A172 (cell line): ENCODE measurements at regions not wholly inside any gene's neighbourhood (a gene's known extent, or its start where the extent isn't known, plus 50 kb on each side); places are given as distances from the start of the nearest gene placed in this dataset.
"Not testable (repeated sequence)": the region's sequence is repeated elsewhere in the genome, so short reads cannot be mapped to it uniquely, and the experiment has no call there.

Source experiments
- DNase-seq: peaks from one replicate; pipeline ENCODE4 v3.0.0-alpha.2; 2015; ENCODE audit warnings: low spot score

- no peak for DNase-seq
Measured at GRCh38 chr3:33919312-33920120, 121.1 kb downstream of the PDCD6IP start.

GRCh38 chr3:33920511-33920910, 122.1 kb downstream of the PDCD6IP start:
- no peak for DNase-seq

GRCh38 chr3:33921608-33922007, 123.2 kb downstream of the PDCD6IP start:
- no peak for DNase-seq

- DNase-seq, result no peak
Measured at GRCh38 chr3:33926998-33927605, 128.7 kb downstream of the PDCD6IP start.

GRCh38 chr3:33929813-33930212, 131.4 kb downstream of the PDCD6IP start:
- DNase-seq, result no peak

GRCh38 chr3:33931512-33931911, 133.1 kb downstream of the PDCD6IP start:
- DNase-seq, result no peak

- no peak for DNase-seq
Measured at GRCh38 chr3:33932010-33932764, 133.8 kb downstream of the PDCD6IP start.

- no peak for DNase-seq
Measured at GRCh38 chr3:33936171-33936920, 137.9 kb downstream of the PDCD6IP start.

- no peak for DNase-seq
Measured at GRCh38 chr3:33936921-33937525, 138.6 kb downstream of the PDCD6IP start.

- no peak for DNase-seq
Measured at GRCh38 chr3:33937628-33938027, 139.2 kb downstream of the PDCD6IP start.

GRCh38 chr3:33940149-33940548, 141.7 kb downstream of the PDCD6IP start:
- DNase-seq, result no peak

GRCh38 chr3:33940736-33941135, 142.3 kb downstream of the PDCD6IP start:
- no peak for DNase-seq

GRCh38 chr3:33941804-33942203, 143.4 kb downstream of the PDCD6IP start:
- DNase-seq, result no peak

- DNase-seq, result peak; percentile 40
Measured at GRCh38 chr3:33942483-33943150, 144.2 kb downstream of the PDCD6IP start.

- DNase-seq, result no peak
Measured at GRCh38 chr3:33943277-33943676, 144.8 kb downstream of the PDCD6IP start.

- not testable (repeated sequence) for DNase-seq
Measured at GRCh38 chr3:33946612-33947011, 148.2 kb downstream of the PDCD6IP start.

GRCh38 chr3:33947272-33948195, 149.1 kb downstream of the PDCD6IP start:
- no peak for DNase-seq

GRCh38 chr3:33949074-33949473, 150.6 kb downstream of the PDCD6IP start:
- no peak for DNase-seq

GRCh38 chr3:33954956-33955355, 156.5 kb downstream of the PDCD6IP start:
- DNase-seq, result no peak

- DNase-seq, result no peak
Measured at GRCh38 chr3:33956206-33956605, 157.8 kb downstream of the PDCD6IP start.
